A673 (cell line): ENCODE measurements at regions not wholly inside any gene's neighbourhood (a gene's known extent, or its start where the extent isn't known, plus 50 kb on each side); places are given as distances from the start of the nearest gene placed in this dataset.
"Not testable (repeated sequence)": the region's sequence is repeated elsewhere in the genome, so short reads cannot be mapped to it uniquely, and the experiment has no call there.

ENCODE experiments used
- EZH2 ChIP-seq: fragments of 200-600 bp; sonication (generic); IDR thresholded peaks from 2 replicates; pipeline ENCODE4 v1.6.1; 2017; ENCODE audit warnings: borderline replicate concordance, low read depth, mild to moderate bottlenecking, mixed read lengths, antibody characterized with exemption, low read length; ENCODE audit not compliant: poor library complexity, severe bottlenecking
- TF ChIP-seq, protein P1 (sequence below): fragments of 300-800, 200-600 bp; sonication (generic); conservative IDR thresholded peaks from 2 replicates; pipeline ENCODE4 v1.5.1; 2017; ENCODE audit warnings: low read depth, mild to moderate bottlenecking, antibody characterized with exemption, low read length, moderate library complexity, mixed read lengths

DNA sequence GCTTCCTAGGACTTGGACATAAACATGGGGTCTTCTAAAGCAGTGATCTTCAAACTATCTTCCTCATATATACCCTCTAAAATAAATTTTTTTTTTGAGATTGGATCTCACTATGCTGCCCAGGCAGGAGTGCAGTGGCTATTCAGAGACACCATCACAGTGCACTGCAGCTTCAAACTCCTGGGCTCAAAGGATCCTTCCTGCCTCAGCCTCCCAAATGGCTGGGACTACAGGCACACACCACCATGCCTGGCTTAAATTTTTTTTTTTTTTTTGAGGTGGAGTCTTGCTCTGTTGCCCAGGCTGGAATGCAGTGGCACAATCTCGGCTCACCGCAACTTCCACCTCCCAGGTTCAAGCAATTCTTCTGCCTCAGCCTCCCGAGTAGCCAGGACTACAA is 134.4 kb downstream of the ZFP64 start:
- TF ChIP-seq, protein P1, sequence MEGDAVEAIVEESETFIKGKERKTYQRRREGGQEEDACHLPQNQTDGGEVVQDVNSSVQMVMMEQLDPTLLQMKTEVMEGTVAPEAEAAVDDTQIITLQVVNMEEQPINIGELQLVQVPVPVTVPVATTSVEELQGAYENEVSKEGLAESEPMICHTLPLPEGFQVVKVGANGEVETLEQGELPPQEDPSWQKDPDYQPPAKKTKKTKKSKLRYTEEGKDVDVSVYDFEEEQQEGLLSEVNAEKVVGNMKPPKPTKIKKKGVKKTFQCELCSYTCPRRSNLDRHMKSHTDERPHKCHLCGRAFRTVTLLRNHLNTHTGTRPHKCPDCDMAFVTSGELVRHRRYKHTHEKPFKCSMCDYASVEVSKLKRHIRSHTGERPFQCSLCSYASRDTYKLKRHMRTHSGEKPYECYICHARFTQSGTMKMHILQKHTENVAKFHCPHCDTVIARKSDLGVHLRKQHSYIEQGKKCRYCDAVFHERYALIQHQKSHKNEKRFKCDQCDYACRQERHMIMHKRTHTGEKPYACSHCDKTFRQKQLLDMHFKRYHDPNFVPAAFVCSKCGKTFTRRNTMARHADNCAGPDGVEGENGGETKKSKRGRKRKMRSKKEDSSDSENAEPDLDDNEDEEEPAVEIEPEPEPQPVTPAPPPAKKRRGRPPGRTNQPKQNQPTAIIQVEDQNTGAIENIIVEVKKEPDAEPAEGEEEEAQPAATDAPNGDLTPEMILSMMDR: not testable (repeated sequence)
- TF ChIP-seq EZH2: not testable (repeated sequence)
